Colonic mucosa (tissue), 4 donors: ENCODE measurements at regions not wholly inside any gene's neighbourhood (a gene's known extent, or its start where the extent isn't known, plus 50 kb on each side); places are given as distances from the start of the nearest gene placed in this dataset.

Experiments used
- DNase-seq: peaks from one replicate; pipeline ENCODE4 v3.0.0-alpha.2; 2020
- H3K27ac ChIP-seq: fragments of 200-600 bp; one replicate; pipeline ENCODE4 v1.8.0; 2021
- H3K27me3 ChIP-seq: fragments of 200-600 bp; one replicate; pipeline ENCODE4 v1.8.0; 2021
- H3K36me3 ChIP-seq: fragments of 200-600 bp; one replicate; pipeline ENCODE4 v1.8.0; 2021
- H3K4me1 ChIP-seq: fragments of 200-600 bp; one replicate; pipeline ENCODE4 v1.8.0; 2021; ENCODE audit warnings: mild to moderate bottlenecking
- H3K4me3 ChIP-seq: fragments of 200-600 bp; one replicate; pipeline ENCODE4 v1.8.0; 2021
- H3K9ac ChIP-seq, 2 donors: one replicate each; pipeline ENCODE4 v1.7.0; 2013; ENCODE audit warnings: control low read depth in 2 of 2, low read depth in 2 of 2, low read length in 2 of 2
- H3K9me3 ChIP-seq: fragments of 200-600 bp; one replicate; pipeline ENCODE4 v1.8.0; 2021
- intact Hi-C: fragments of 100-400 bp; cut with DNase I; formaldehyde crosslinking; loops from one replicate; pipeline ENCODE4 v1.14.1; 2022
- TF ChIP-seq, protein P1 (sequence below): fragments of 200-600 bp; IDR thresholded peaks from one replicate; pipeline ENCODE4 v1.8.0; 2022; ENCODE audit warnings: antibody characterized with exemption, mild to moderate bottlenecking
- donor health status: healthy.
- donor health status: DM: no; HTN: no; CAD: no.
- donor health status: DM: no; HTN: no; CAD: no.

GRCh38 chr13:110809871-110810486 is 96.5 kb downstream of the ING1 start:
- no peak for DNase-seq
- Histone ChIP-seq H3K27me3 (peaks cover 11% of the 10 kb centered on the region), H3K9me3 (no peaks in the 10 kb centered on the region), H3K36me3 (no peaks in the 10 kb centered on the region), H3K4me1 (no peaks in the 10 kb centered on the region), H3K27ac (no peak overlapping the region), H3K9ac (no peak overlapping the region), H3K4me3 (no peak overlapping the region)
- TF ChIP-seq, protein P1, sequence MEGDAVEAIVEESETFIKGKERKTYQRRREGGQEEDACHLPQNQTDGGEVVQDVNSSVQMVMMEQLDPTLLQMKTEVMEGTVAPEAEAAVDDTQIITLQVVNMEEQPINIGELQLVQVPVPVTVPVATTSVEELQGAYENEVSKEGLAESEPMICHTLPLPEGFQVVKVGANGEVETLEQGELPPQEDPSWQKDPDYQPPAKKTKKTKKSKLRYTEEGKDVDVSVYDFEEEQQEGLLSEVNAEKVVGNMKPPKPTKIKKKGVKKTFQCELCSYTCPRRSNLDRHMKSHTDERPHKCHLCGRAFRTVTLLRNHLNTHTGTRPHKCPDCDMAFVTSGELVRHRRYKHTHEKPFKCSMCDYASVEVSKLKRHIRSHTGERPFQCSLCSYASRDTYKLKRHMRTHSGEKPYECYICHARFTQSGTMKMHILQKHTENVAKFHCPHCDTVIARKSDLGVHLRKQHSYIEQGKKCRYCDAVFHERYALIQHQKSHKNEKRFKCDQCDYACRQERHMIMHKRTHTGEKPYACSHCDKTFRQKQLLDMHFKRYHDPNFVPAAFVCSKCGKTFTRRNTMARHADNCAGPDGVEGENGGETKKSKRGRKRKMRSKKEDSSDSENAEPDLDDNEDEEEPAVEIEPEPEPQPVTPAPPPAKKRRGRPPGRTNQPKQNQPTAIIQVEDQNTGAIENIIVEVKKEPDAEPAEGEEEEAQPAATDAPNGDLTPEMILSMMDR: no peak
- intact Hi-C loops: no loop called here

DNA sequence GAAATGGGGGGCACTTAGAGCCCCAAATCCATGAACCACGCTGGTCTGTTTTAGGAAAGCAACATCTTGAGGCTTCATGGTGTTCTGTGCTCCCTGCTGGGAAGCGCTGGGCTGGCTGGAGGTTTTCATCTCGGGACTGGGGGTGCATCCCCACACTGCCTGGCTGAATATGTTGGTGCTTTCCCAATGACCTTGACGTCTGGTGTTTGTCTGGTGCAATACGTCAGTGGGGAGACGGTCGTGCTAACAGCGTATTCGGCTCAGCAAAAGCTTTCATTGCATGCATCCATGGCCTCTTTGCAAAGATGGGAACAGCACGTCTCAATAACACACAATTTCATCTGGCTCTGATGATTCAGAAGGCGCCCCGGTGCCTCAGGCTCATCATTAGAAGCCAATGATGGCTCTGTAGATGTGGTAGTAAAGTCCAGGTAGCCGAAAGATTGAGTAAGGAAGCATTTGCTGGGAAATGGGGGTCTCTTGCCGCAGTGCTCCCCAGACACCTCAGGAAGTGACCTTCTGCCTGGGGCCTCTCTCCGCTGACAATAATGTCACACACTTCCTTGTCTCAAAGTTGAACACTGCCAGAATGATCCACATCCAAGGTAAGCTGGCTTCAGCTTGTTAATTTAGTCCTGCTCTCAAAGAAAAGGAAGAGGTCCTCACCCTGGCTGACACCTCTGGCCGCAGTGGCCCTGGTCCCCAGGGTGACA is 97.7 kb downstream of the ING1 start:
- H3K27me3 ChIP-seq: peaks cover 11% of the 10 kb centered on the region
- intact Hi-C loops: no loop called here

DNA sequence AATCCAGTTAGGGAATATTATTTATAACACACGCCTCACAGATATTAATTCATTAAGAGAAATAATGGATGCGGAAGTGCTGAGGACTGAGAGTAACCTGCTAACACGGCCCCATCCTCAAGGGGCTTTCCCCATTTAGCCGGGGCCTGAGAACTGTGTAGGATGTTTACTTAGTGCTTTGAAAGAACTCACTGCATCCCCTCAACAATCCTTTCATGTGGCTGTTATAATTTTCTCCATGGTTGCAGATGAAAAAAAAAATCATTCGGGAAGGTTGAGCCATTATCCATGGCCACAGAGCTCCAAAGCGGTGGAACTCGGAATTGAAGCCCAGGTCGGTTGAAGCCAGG is 98.2 kb downstream of the ING1 start:
- Histone ChIP-seq H3K9me3 (no peaks in the 10 kb centered on the region), H3K27me3 (peaks cover 11% of the 10 kb centered on the region), H3K36me3 (no peaks in the 10 kb centered on the region), H3K4me1 (no peaks in the 10 kb centered on the region), H3K9ac (no peak overlapping the region), H3K27ac (no peak overlapping the region), H3K4me3 (no peak overlapping the region)
- DNase-seq: no peak
- intact Hi-C loops: no loop called here
- TF ChIP-seq, protein P1: no peak

More for the DNA sequence above, 97.7 kb downstream of the ING1 start:
- H3K9me3 ChIP-seq: no peaks in the 10 kb centered on the region
- no peak for DNase-seq
- H3K4me3 ChIP-seq: no peak overlapping the region
- TF ChIP-seq, protein P1: no peak
- H3K4me1 ChIP-seq: no peaks in the 10 kb centered on the region
- no peaks in the 10 kb centered on the region for H3K36me3 ChIP-seq
- no peak overlapping the region for H3K27ac ChIP-seq
- H3K9ac ChIP-seq: no peak overlapping the region

DNA sequence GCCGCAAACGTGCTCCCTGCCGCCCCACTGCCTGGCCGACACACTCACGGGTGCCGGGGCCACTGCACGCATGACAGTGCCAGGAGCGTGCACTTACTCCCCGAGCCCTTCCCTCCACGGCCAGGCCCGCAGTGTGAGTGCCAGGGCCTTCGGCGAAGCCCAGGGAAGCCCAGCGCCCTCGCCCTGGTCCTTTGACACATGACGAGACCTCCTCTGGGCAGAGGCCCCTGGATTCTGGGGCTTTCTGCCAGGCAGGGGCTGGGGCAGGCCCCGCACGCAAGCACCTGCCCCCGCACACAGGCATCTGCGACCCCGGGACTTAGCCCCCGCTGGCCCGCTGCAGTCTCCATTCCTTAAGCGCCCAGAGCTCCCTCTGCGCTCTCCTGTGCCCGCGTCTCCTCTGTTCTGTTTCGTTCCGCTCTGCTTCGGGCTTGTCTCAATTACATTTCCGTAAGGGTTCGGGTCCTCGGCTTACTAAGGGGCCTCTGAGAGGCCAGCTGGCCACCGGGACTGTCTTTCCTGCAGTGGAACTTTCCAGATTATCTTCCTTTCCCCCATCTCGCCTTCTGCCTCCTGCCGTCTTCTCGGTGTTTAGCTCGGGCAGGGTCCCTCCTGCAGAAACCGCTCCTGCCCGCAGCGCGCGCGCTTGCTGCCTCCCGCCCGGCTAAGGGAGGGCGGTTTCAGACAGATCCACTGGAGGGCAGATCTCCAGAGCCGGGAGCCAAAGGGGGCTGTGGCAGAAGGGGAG is 98.8 kb downstream of the ING1 start:
- Histone ChIP-seq H3K4me3 (no peak overlapping the region), H3K27me3 (peaks cover 11% of the 10 kb centered on the region), H3K9ac (no peak overlapping the region), H3K27ac (no peak overlapping the region), H3K36me3 (no peaks in the 10 kb centered on the region), H3K9me3 (no peaks in the 10 kb centered on the region), H3K4me1 (no peaks in the 10 kb centered on the region)
- TF ChIP-seq, protein P1: no peak
- intact Hi-C loops: no loop called here
- no peak for DNase-seq

GRCh38 chr13:110812869-110813645 is 99.6 kb downstream of the ING1 start:
- H3K27ac ChIP-seq: no peak overlapping the region
- no peaks in the 10 kb centered on the region for H3K4me1 ChIP-seq
- H3K4me3 ChIP-seq: no peak overlapping the region
- no peaks in the 10 kb centered on the region for H3K9me3 ChIP-seq
- peaks cover 11% of the 10 kb centered on the region for H3K27me3 ChIP-seq
- TF ChIP-seq, protein P1: no peak
- intact Hi-C loops: no loop called here
- no peak for DNase-seq
- H3K36me3 ChIP-seq: no peaks in the 10 kb centered on the region
- H3K9ac ChIP-seq: no peak overlapping the region
